ENCODE measurements at regions not wholly inside any gene's neighbourhood (a gene's known extent, or its start where the extent isn't known, plus 50 kb on each side); places are given as distances from the start of the nearest gene placed in this dataset.

DNA sequence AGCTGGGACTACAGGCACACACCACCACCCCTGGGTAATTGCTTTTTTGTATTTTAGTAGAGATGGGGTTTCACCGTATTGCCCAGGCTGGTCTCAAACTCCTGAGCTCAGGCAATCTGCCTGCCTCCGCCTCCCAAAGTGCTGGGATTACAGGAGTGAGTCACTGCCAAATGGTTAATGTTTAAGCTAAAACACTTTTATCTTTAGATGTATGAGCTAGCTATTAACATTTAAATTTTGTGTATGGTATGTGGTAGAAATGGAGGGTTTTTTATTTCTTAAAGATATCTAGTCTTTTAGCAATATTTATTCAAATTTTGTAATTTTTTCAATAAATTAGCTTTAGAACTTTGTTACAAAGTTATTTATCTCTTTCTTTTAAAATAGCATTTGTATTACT is 1659.8 kb upstream of the ADGRL3 start:
- H2BK20ac ChIP-seq (ENCODE audit: low read length), result no peak overlapping the region
- no peaks in the 10 kb centered on the region for H3K9me3 ChIP-seq (ENCODE audit: insufficient read depth in 2 of 2, low read depth in 1 of 2, low read length in 1 of 2)
- H3K18ac ChIP-seq (ENCODE audit: extremely low read depth, low read length), result no peak overlapping the region
- no peak overlapping the region for H2BK120ac ChIP-seq (replicated peaks; ENCODE audit: low read depth, low read length)
- no peak overlapping the region for H3K4me3 ChIP-seq (ENCODE audit: extremely low read depth in 1 of 4, insufficient read depth in 2 of 4, low read depth in 3 of 4, low read length in 4 of 4)
- no peak overlapping the region for H3K27ac ChIP-seq (ENCODE audit: low read depth, low read length)
- WGBS, 2 experiments (ENCODE audit: extremely low coverage in 1 of 2, insufficient coverage in 1 of 2, insufficient read length in 1 of 2, insufficient replicate concordance in 2 of 2, low coverage in 1 of 2, low lambda C conversion rate in 2 of 2, missing lambda C conversion rate in 1 of 2), result 84% methylated on average over 2 of the region's 2 CpGs; no CpG with 5 or more reads in 1 of the 2 experiments
- no peak overlapping the region for H2AK5ac ChIP-seq (ENCODE audit: low read depth, low read length)
- H3K23me2 ChIP-seq (ENCODE audit: low read depth, low read length), result no peaks in the 10 kb centered on the region
- no peak overlapping the region for H3K56ac ChIP-seq (replicated peaks; ENCODE audit: insufficient read length, low read depth, low read length)
- H2AFZ ChIP-seq (ENCODE audit: low read length), result no peak overlapping the region
- H3K79me2 ChIP-seq (ENCODE audit: control insufficient read depth in 1 of 2, insufficient read depth in 2 of 2, low read length in 2 of 2), result no peaks in the 10 kb centered on the region
- DNase-seq (ENCODE audit: low read depth in 1 of 2, low spot score in 2 of 2) (no peak), FAIRE-seq (no peak)
- no peak overlapping the region for H3K23ac ChIP-seq (ENCODE audit: insufficient read length)
- H3K14ac ChIP-seq (ENCODE audit: insufficient read length), result no peak overlapping the region
- H2BK15ac ChIP-seq (ENCODE audit: low read length), result no peak overlapping the region
- CTCF ChIA-PET (ENCODE audit: partially characterized antibody), result no interaction called here
- H4K91ac ChIP-seq (replicated peaks; ENCODE audit: insufficient read length, low read length), result no peak overlapping the region
- no peaks in the 10 kb centered on the region for H3K79me1 ChIP-seq (ENCODE audit: low read depth, low read length)
- H3K9ac ChIP-seq (replicated peaks in 1 of 4; ENCODE audit: extremely low read depth in 1 of 4, low read depth in 3 of 4, low read length in 3 of 4), result no peak overlapping the region
- no peak overlapping the region for H3K4ac ChIP-seq (replicated peaks; ENCODE audit: insufficient read length, low read depth, low read length)
- H4K20me1 ChIP-seq (replicated peaks in 1 of 2; ENCODE audit: control insufficient read depth in 1 of 2, insufficient read depth in 2 of 2, low read length in 2 of 2), result no peaks in the 10 kb centered on the region
- POLR2A ChIA-PET (ENCODE audit: partially characterized antibody), result no interaction called here
- no peak overlapping the region for H2BK5ac ChIP-seq (ENCODE audit: low read depth, low read length)
- no peaks in the 10 kb centered on the region for H3K4me1 ChIP-seq (replicated peaks in 1 of 4; ENCODE audit: control insufficient read depth in 3 of 4, insufficient read depth in 4 of 4, low read length in 3 of 4)
- H3K27me3 ChIP-seq (replicated peaks in 1 of 4; ENCODE audit: control insufficient read depth in 3 of 4, extremely low read depth in 1 of 4, insufficient read depth in 3 of 4, low read length in 3 of 4), result no peaks in the 10 kb centered on the region
- no peak overlapping the region for H2BK12ac ChIP-seq (ENCODE audit: low read depth, low read length)
- no peak overlapping the region for H4K5ac ChIP-seq (ENCODE audit: insufficient read length, low read depth, low read length)
- no peak overlapping the region for H4K8ac ChIP-seq (ENCODE audit: extremely low read depth, insufficient read depth, low read length)
- H3K4me2 ChIP-seq (ENCODE audit: insufficient read depth in 1 of 2, low read depth in 2 of 2, low read length in 2 of 2), result no peak overlapping the region
- TF ChIP-seq EP300 (IDR thresholded peaks at IDR 0.05; ENCODE audit: borderline replicate concordance in 1 of 2, low read depth in 2 of 2, low read length in 2 of 2) (no peak), CBX5 (IDR thresholded peaks at IDR 0.05; ENCODE audit: low read depth, low read length) (no peak), RFX5 (IDR thresholded peaks at IDR 0.05; ENCODE audit: borderline replicate concordance, low read depth, low read length) (no peak), RAD21 (IDR thresholded peaks at IDR 0.05 in 1 of 2, conservative IDR thresholded peaks at IDR 0.05 in 1 of 2; ENCODE audit: low read depth in 2 of 2, low read length in 2 of 2) (no peak), YY1 (IDR thresholded peaks at IDR 0.05; ENCODE audit: low read depth, low read length) (no peak), CTBP2 (IDR thresholded peaks at IDR 0.05; ENCODE audit: borderline replicate concordance, insufficient read depth, insufficient read length, low read length) (no peak)
- no peaks in the 10 kb centered on the region for H3K36me3 ChIP-seq (ENCODE audit: control insufficient read depth in 2 of 4, insufficient read depth in 4 of 4, low read length in 3 of 4)
